GM18499 (cell line): ENCODE measurements at regions not wholly inside any gene's neighbourhood (a gene's known extent, or its start where the extent isn't known, plus 50 kb on each side); places are given as distances from the start of the nearest gene placed in this dataset.
"Not testable (repeated sequence)": the region's sequence is repeated elsewhere in the genome, so short reads cannot be mapped to it uniquely, and the experiment has no call there.

Source experiments
- ATAC-seq: cut with Tn5 transposase; IDR thresholded peaks from one replicate; pipeline ENCODE4 v1.9.1; 2021; ENCODE audit warnings: moderate number of reproducible peaks; ENCODE audit not compliant: insufficient read depth, unreplicated experiment

GRCh38 chr16:54985156-54985555, 54.5 kb downstream of the IRX5 start:
- ATAC-seq, result no peak

GRCh38 chr16:54985668-54986067, 55.0 kb downstream of the IRX5 start:
- no peak for ATAC-seq

- ATAC-seq, result no peak
These were observed 55.7 kb downstream of the IRX5 start for GRCh38 chr16:54986409-54986808.

- no peak for ATAC-seq
These were observed 56.4 kb downstream of the IRX5 start for GRCh38 chr16:54987081-54987480.

- no peak for ATAC-seq
These were observed 60.9 kb downstream of the IRX5 start for GRCh38 chr16:54991525-54991924.

- ATAC-seq, result not testable (repeated sequence)
These were observed 61.3 kb downstream of the IRX5 start for GRCh38 chr16:54991946-54992345.

GRCh38 chr16:54993106-54993895, 62.6 kb downstream of the IRX5 start:
- ATAC-seq, result no peak

GRCh38 chr16:54996186-54996585, 65.5 kb downstream of the IRX5 start:
- no peak for ATAC-seq

GRCh38 chr16:54998834-54999233, 68.2 kb downstream of the IRX5 start:
- ATAC-seq, result no peak

- no peak for ATAC-seq
These were observed 68.8 kb downstream of the IRX5 start for GRCh38 chr16:54999481-54999880.

- ATAC-seq, result no peak
These were observed 69.9 kb downstream of the IRX5 start for GRCh38 chr16:55000595-55000994.

- ATAC-seq, result no peak
These were observed 71.3 kb downstream of the IRX5 start for GRCh38 chr16:55001931-55002330.

- ATAC-seq, result no peak
These were observed 71.8 kb downstream of the IRX5 start for GRCh38 chr16:55002419-55002818.

- no peak for ATAC-seq
These were observed 72.6 kb downstream of the IRX5 start for GRCh38 chr16:55003306-55003705.

GRCh38 chr16:55003916-55004315, 73.3 kb downstream of the IRX5 start:
- ATAC-seq, result no peak

GRCh38 chr16:55007504-55007903, 76.8 kb downstream of the IRX5 start:
- no peak for ATAC-seq

GRCh38 chr16:55008836-55009510, 78.3 kb downstream of the IRX5 start:
- ATAC-seq, result no peak

GRCh38 chr16:55009581-55009980, 78.9 kb downstream of the IRX5 start:
- no peak for ATAC-seq

GRCh38 chr16:55010492-55011160, 80.0 kb downstream of the IRX5 start:
- no peak for ATAC-seq

GRCh38 chr16:55012362-55012761, 81.7 kb downstream of the IRX5 start:
- ATAC-seq, result no peak

GRCh38 chr16:55012793-55013192, 82.1 kb downstream of the IRX5 start:
- ATAC-seq, result no peak
